HUES48 (cell line): ENCODE measurements at regions not wholly inside any gene's neighbourhood (a gene's known extent, or its start where the extent isn't known, plus 50 kb on each side); places are given as distances from the start of the nearest gene placed in this dataset.

Experiments used
- H3K27ac ChIP-seq: one replicate; pipeline ENCODE4 v1.7.0; 2013; ENCODE audit warnings: low read depth, low read length, inconsistent platforms
- H3K27me3 ChIP-seq: 2 replicates; pipeline ENCODE4 v1.6.1; 2013; ENCODE audit warnings: mild to moderate bottlenecking, low read length; ENCODE audit not compliant: control insufficient read depth, insufficient read depth
- H3K36me3 ChIP-seq: 2 replicates; pipeline ENCODE4 v1.6.1; 2013; ENCODE audit warnings: low read length; ENCODE audit not compliant: control insufficient read depth, insufficient read depth
- H3K4me1 ChIP-seq: 2 replicates; pipeline ENCODE4 v1.6.1; 2013; ENCODE audit warnings: mild to moderate bottlenecking, low read length; ENCODE audit not compliant: control insufficient read depth, insufficient read depth
- H3K4me3 ChIP-seq: 2 replicates; pipeline ENCODE4 v1.5.1; 2013; ENCODE audit warnings: mild to moderate bottlenecking, low read depth, low read length
- H3K9ac ChIP-seq: 2 replicates; pipeline ENCODE4 v1.6.1; 2013; ENCODE audit warnings: mild to moderate bottlenecking, low read depth, low read length, moderate library complexity
- H3K9me3 ChIP-seq: 2 replicates; pipeline ENCODE4 v1.6.1; 2013; ENCODE audit warnings: low read length; ENCODE audit not compliant: control insufficient read depth, insufficient read depth

GRCh38 chr21:14697769-14698168, 151.7 kb upstream of the SAMSN1 start:
- H3K4me1 ChIP-seq: peaks cover 6% of the 10 kb centered on the region; the same call in 1 of the 2 replicates
- no peaks in the 10 kb centered on the region for H3K9me3 ChIP-seq
- no peaks in the 10 kb centered on the region for H3K27me3 ChIP-seq
- no peaks in the 10 kb centered on the region for H3K36me3 ChIP-seq
- no peak overlapping the region for H3K4me3 ChIP-seq
- no peak overlapping the region for H3K9ac ChIP-seq
- no peak overlapping the region for H3K27ac ChIP-seq

GRCh38 chr21:14694817-14695216, 148.7 kb upstream of the SAMSN1 start:
- Histone ChIP-seq H3K27me3 (no peaks in the 10 kb centered on the region), H3K36me3 (no peaks in the 10 kb centered on the region), H3K4me3 (no peak overlapping the region), H3K27ac (no peak overlapping the region), H3K9me3 (no peaks in the 10 kb centered on the region), H3K9ac (no peak overlapping the region), H3K4me1 (peaks cover 1% of the 10 kb centered on the region; the same call in 1 of the 2 replicates)

GRCh38 chr21:14693997-14694396, 147.9 kb upstream of the SAMSN1 start:
- no peak overlapping the region for H3K27ac ChIP-seq
- no peaks in the 10 kb centered on the region for H3K36me3 ChIP-seq
- no peak overlapping the region for H3K4me3 ChIP-seq
- no peaks in the 10 kb centered on the region for H3K27me3 ChIP-seq
- H3K4me1 ChIP-seq: peaks cover 4% of the 10 kb centered on the region; the same call in 1 of the 2 replicates
- H3K9ac ChIP-seq: no peak overlapping the region
- no peaks in the 10 kb centered on the region; the same call in 1 of the 2 replicates for H3K9me3 ChIP-seq

GRCh38 chr21:14691914-14692313, 145.8 kb upstream of the SAMSN1 start:
- Histone ChIP-seq H3K4me3 (no peak overlapping the region), H3K9ac (no peak overlapping the region), H3K27ac (no peak overlapping the region), H3K36me3 (no peaks in the 10 kb centered on the region), H3K9me3 (no peaks in the 10 kb centered on the region; the same call in 1 of the 2 replicates), H3K27me3 (no peaks in the 10 kb centered on the region), H3K4me1 (peaks cover 4% of the 10 kb centered on the region; the same call in 1 of the 2 replicates)

GRCh38 chr21:14690886-14691285, 144.8 kb upstream of the SAMSN1 start:
- no peaks in the 10 kb centered on the region for H3K27me3 ChIP-seq
- H3K4me1 ChIP-seq: peaks cover 4% of the 10 kb centered on the region; the same call in 1 of the 2 replicates
- no peaks in the 10 kb centered on the region; the same call in 1 of the 2 replicates for H3K9me3 ChIP-seq
- no peak overlapping the region for H3K27ac ChIP-seq
- no peak overlapping the region for H3K4me3 ChIP-seq
- H3K9ac ChIP-seq: no peak overlapping the region
- no peaks in the 10 kb centered on the region for H3K36me3 ChIP-seq

GRCh38 chr21:14688936-14689335, 142.8 kb upstream of the SAMSN1 start:
- H3K27me3 ChIP-seq: no peaks in the 10 kb centered on the region
- H3K4me3 ChIP-seq: no peak overlapping the region
- H3K27ac ChIP-seq: no peak overlapping the region
- H3K4me1 ChIP-seq: peaks cover 4% of the 10 kb centered on the region; the same call in 1 of the 2 replicates
- no peak overlapping the region for H3K9ac ChIP-seq
- H3K9me3 ChIP-seq: no peaks in the 10 kb centered on the region; the same call in 1 of the 2 replicates
- no peaks in the 10 kb centered on the region for H3K36me3 ChIP-seq

GRCh38 chr21:14688412-14688811, 142.3 kb upstream of the SAMSN1 start:
- Histone ChIP-seq H3K27me3 (no peaks in the 10 kb centered on the region), H3K9me3 (no peaks in the 10 kb centered on the region; the same call in 1 of the 2 replicates), H3K4me3 (no peak overlapping the region), H3K9ac (no peak overlapping the region), H3K27ac (no peak overlapping the region), H3K36me3 (no peaks in the 10 kb centered on the region), H3K4me1 (peaks cover 4% of the 10 kb centered on the region; the same call in 1 of the 2 replicates)

- Histone ChIP-seq H3K36me3 (no peaks in the 10 kb centered on the region), H3K27ac (no peak overlapping the region), H3K27me3 (no peaks in the 10 kb centered on the region), H3K9me3 (no peaks in the 10 kb centered on the region; the same call in 1 of the 2 replicates), H3K9ac (no peak overlapping the region), H3K4me1 (peaks cover 4% of the 10 kb centered on the region; the same call in 1 of the 2 replicates), H3K4me3 (no peak overlapping the region)
These were observed 141.1 kb upstream of the SAMSN1 start for GRCh38 chr21:14687268-14687625.

GRCh38 chr21:14686466-14687267, 140.6 kb upstream of the SAMSN1 start:
- no peak overlapping the region for H3K4me3 ChIP-seq
- no peaks in the 10 kb centered on the region for H3K27me3 ChIP-seq
- no peak overlapping the region for H3K9ac ChIP-seq
- H3K36me3 ChIP-seq: no peaks in the 10 kb centered on the region
- H3K27ac ChIP-seq: no peak overlapping the region
- peaks cover 4% of the 10 kb centered on the region; the same call in 1 of the 2 replicates for H3K4me1 ChIP-seq
- no peaks in the 10 kb centered on the region; the same call in 1 of the 2 replicates for H3K9me3 ChIP-seq

GRCh38 chr21:14685568-14685967, 139.5 kb upstream of the SAMSN1 start:
- no peaks in the 10 kb centered on the region for H3K27me3 ChIP-seq
- no peak overlapping the region for H3K27ac ChIP-seq
- H3K36me3 ChIP-seq: no peaks in the 10 kb centered on the region
- no peak overlapping the region for H3K9ac ChIP-seq
- H3K9me3 ChIP-seq: no peaks in the 10 kb centered on the region; the same call in 1 of the 2 replicates
- peaks cover 4% of the 10 kb centered on the region; the same call in 1 of the 2 replicates for H3K4me1 ChIP-seq
- no peak overlapping the region for H3K4me3 ChIP-seq

- Histone ChIP-seq H3K36me3 (no peaks in the 10 kb centered on the region), H3K27ac (no peak overlapping the region), H3K4me1 (no peaks in the 10 kb centered on the region), H3K27me3 (no peaks in the 10 kb centered on the region), H3K9ac (no peak overlapping the region), H3K9me3 (no peaks in the 10 kb centered on the region), H3K4me3 (no peak overlapping the region)
These were observed 138.0 kb upstream of the SAMSN1 start for GRCh38 chr21:14684071-14684470.
